HG02973 (cell line): ENCODE measurements at regions not wholly inside any gene's neighbourhood (a gene's known extent, or its start where the extent isn't known, plus 50 kb on each side); places are given as distances from the start of the nearest gene placed in this dataset.
"Not testable (repeated sequence)": the region's sequence is repeated elsewhere in the genome, so short reads cannot be mapped to it uniquely, and the experiment has no call there.

Source experiments
- ATAC-seq: cut with Tn5 transposase; IDR thresholded peaks from one replicate; pipeline ENCODE4 v1.9.1; 2021; ENCODE audit warnings: moderate library complexity; ENCODE audit not compliant: unreplicated experiment

DNA sequence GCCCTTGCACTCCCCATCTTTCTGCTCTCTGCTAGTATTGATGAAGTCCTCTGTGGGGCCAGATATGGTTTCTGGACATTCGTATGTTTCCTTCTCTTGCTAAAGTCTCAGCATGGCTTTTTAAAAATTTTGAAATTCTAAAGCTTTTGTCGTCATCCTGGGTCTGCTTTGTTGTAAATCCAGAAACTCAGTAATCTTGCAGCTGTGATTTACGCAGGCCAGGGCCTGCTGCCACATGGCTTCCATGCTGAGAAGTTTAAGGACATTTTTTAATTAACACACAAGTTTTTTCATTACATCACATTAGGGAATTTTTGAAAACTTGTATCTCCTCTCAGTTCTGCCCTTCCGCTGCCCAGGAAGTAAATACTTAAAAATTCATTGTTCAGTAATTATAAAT is 686.1 kb upstream of the IGFBP3 start:
- no peak for ATAC-seq

GRCh38 chr7:46606761-46607160 is 685.7 kb upstream of the IGFBP3 start:
- ATAC-seq: no peak

DNA sequence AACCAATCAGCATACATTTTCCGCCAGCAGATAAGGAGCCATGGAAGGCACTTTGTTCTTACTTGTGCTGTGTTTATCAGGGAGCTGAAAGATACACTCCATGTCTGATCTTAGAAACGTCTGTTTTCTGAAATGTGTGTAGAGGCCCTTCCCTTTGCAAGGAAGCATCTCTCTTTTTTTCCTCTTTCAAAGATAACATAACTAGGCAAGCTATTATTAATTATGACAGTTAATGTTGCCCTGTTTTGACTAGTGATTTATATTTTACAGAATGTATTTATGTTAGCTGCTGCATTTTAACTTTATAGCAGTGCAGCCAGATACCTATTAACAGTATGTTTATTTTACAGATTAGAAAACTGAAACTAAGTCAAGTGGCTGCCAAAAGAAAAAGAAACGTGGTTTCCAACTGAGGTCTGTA is 683.2 kb upstream of the IGFBP3 start:
- ATAC-seq: no peak

DNA sequence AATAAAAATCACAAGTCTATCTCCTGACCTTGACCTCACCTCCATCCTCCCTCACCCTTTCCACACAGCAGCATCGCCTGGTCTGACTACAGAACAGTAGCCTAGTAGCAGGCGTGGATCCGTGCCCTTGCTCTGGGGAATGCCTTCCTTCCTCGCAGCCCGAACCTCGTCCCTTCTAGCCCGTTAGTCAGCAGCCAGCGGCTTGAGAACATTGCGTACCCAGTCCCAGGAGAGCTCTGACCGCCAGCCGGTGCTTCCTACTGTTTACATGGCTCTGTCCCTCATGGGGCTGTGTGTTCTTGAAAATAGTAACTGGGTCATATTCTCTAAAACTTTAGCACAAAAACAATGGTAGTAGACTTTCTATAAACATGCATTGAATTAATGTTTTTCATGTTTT is 682.7 kb upstream of the IGFBP3 start:
- ATAC-seq: no peak

- no peak for ATAC-seq
Observed at GRCh38 chr7:46603296-46603752, 682.3 kb upstream of the IGFBP3 start.

DNA sequence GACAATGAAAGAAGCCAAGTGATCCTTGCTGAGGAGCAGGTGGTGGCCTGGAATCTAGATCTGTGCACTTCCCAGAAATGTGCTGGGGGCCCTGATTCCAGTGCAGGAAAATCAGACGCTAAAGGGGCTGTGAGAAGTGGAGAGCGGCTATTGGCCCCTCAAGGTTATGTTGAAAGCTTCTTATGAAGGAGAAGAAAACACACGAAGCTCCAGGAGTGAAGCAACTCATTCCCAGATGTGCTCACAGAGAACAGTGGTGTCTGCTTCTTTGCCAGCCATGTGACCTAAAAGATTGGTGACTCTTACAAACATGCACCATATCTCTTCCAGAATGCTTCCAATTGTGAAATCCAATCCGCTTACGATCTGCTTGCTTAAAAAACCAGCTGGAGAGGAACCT is 679.3 kb upstream of the IGFBP3 start:
- no peak for ATAC-seq

DNA sequence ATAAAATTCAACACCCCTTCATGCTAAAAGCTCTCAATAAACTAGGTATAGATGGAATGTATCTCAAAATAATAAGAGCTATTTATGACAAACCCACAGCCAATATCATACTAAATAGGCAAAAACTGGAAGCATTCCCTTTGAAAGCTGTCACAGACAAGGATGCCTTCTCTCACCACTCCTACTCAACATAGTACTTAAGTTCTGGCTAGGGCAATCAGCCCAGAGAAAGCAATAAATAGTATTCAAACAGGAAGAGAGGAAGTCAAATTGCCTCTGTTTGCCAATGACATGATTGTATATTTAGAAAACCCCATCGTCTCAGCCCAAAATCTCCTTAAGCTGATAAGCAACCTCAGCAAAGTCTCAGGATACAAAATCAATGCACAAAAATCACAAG is 673.8 kb upstream of the IGFBP3 start:
- ATAC-seq: not testable (repeated sequence)

DNA sequence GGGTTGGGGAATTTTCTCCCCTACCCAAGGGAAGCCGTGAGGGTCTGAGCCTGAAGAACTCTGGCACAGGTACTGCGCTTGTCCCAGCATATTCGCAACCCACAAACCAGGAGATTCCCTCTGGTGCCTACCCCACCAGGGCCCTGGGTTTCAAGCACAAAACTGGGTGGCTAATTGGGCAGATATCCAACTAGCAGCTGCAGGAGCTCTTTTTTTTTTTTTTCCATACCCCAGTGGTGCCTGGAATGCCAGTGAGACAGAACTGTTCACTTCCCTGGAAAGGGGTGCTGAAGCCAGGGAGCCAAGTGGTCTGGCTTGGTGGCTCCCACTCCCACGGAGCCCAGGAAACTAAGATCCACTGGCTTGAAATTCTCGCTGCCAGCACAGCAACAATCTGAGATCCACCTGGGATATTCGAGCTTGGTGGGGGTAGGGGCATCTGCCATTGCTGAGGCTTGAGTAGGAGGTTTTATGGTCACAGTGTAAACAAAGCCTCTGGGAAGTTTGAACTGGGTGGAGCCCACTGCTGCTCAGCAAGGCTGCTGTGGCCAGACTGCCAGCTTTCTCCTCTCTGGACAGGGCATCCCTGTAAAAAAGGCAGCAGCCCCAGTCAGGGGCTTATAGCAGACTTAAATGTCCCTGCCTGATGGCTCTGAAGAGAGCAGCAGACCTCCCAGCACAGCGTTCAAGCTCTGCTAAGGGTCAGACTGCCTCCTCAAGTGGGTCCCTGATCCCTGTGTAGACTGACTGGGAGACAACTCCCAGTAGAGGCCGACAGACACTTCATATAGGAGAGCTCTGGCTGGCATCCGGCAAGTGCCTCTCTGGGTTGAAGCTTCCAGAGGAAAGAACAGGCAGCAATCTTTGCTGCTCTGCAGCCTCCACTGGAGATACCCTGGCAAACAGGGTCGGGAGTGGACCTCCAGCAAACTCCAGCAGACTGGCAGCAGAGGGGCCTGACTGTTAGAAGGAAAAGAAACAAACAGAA is 670.1 kb upstream of the IGFBP3 start:
- not testable (repeated sequence) for ATAC-seq

DNA sequence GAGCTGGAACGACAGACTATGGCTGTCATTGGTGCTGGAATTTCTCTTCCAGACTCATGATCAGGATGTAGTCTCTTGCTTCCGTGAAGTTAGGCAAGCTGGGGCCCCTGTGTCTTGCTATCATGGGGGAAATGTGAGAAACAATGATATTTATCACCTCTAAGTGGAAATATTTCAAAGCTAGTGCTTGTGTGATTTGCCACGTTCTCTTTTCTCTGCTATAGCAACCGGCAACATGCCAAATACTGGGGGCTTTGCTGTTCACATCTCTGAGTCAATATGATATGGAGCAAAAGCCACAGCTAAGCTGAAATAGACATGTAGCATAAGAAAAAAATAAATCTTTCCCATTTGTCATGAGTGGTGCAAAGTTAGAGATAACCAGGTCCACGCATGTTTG is 668.2 kb upstream of the IGFBP3 start:
- ATAC-seq: no peak

DNA sequence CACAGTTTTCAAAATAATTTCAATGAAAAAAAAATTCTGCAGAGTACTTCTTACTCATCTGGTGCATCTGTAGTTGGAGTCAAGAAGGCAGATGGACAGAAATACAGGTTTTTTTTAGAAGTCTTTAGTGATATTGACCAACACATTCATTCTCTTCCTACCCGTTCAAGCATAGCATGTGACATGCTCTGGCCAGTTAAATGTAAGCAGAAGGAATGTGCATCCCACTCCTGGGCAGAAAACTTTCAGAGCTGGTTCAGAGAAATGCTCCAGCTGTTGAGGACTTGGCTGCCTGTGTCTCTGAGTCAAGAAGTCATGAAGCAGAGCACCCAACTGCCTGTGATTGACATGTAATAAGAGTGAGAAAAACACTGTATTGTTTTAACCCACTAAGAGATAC is 665.3 kb upstream of the IGFBP3 start:
- no peak for ATAC-seq

DNA sequence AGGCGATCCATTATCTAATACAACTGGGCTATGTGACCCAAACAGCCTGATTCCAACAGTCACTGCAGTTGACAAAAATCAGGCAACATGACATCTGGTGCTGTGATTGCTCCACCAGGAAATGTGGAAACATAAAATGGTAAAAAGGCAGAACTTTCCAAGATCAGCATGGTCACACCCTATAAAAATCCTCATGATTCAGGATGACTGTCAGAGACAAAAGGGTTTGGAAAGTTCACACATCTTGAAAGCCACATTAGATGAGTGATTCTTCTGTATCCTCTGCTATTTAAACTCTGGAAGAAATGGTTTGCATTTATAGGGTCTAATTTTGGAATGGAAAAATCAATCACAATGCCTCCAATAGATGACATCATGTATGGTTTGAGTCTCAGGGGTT is 662.6 kb upstream of the IGFBP3 start:
- ATAC-seq: no peak

DNA sequence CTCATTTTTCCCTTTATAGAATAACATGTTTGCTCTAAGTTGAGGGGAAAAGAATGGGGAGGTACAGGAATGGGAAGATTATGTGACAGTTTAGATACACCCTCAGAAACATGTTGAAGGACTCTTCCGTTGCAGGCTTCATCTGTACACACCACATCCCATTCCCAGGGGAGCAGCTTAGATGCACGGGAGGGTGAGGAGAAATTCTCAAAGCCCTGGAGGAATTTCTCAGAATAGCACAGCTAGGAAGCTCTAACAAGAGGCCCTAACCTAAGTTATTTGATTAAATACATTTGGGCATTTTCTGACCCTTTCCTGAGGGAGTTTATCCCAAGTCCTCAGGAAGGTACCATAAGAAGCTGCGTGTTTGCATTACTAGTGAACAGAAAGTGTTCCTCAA is 660.2 kb upstream of the IGFBP3 start:
- ATAC-seq: no peak

GRCh38 chr7:46580766-46581165 is 659.7 kb upstream of the IGFBP3 start:
- no peak for ATAC-seq

- ATAC-seq: no peak
Observed at GRCh38 chr7:46577394-46577793, 656.3 kb upstream of the IGFBP3 start.

DNA sequence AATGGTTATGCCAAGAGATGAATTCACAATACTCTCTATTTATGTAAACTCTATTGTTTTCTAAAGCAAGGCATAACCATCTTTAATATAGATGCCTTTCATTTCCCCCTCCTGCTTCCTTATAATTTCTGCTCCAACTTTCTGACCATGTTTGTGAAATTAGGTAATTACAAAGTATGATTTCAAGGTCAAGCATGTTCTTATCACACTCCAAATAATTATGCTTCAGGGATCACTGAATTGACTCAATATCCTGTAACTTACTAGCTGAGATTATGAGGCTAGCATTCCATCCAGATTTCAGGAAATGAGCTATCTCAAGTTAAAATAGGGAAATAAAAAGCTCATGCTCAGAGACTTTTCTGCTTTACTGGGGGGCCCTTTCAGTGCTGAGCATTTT is 655.9 kb upstream of the IGFBP3 start:
- no peak for ATAC-seq

GRCh38 chr7:46572691-46573090 is 651.6 kb upstream of the IGFBP3 start:
- no peak for ATAC-seq

DNA sequence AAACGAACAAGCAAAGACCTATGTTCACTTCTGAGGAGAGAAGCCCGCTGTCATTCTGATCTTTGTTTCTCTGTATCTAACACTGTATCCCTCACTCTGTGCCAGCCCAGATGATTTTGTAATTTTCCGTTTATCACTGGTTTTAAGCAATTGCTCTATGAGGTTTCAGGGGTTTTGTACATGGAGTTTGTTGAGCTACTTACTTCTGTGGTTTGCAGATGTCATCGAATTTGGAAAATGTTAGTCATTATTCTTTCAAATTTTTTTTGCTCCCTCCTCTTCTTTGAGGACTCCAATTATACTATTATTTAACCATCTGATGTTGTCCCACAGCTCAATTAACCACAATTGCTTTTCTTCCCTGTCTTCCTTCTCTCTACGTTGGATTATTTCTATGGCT is 650.9 kb upstream of the IGFBP3 start:
- no peak for ATAC-seq

DNA sequence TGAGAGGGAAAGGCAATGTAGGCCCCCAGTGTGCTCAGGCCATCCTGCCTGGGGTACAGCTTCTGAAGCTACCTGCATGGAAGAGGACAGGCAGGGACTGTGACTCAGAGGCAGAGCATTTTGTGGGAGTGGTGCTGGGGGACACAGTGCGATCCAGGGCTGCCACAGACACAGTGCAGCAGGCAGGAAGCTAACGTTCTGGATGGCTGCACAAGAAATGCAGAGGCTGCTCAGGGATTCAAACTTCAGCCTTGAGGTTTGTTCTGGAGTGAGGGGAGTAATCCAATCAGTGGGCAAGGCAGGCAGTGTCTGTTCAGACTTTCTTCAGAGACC is 648.0 kb upstream of the IGFBP3 start:
- no peak for ATAC-seq

GRCh38 chr7:46568420-46569132 is 647.5 kb upstream of the IGFBP3 start:
- ATAC-seq: no peak

DNA sequence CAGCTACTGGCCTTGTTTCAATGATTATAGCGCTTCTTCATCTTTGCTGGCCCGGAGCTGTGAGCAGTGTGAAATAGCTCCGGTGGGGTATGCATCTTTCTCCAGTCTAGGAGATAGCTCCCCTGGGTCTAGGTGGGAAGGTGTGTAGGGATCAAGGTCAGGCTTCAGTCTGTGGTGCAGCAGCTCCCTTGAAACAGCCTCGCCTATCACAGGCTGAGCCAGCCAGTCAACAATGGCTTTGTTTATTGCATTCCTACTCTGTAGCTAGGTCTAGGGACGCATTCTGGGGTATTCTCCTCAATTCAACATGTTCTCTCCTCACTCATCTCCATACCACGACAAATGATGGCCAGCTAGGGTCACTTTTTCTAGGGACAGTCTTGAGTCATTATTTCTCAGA is 646.8 kb upstream of the IGFBP3 start:
- no peak for ATAC-seq

DNA sequence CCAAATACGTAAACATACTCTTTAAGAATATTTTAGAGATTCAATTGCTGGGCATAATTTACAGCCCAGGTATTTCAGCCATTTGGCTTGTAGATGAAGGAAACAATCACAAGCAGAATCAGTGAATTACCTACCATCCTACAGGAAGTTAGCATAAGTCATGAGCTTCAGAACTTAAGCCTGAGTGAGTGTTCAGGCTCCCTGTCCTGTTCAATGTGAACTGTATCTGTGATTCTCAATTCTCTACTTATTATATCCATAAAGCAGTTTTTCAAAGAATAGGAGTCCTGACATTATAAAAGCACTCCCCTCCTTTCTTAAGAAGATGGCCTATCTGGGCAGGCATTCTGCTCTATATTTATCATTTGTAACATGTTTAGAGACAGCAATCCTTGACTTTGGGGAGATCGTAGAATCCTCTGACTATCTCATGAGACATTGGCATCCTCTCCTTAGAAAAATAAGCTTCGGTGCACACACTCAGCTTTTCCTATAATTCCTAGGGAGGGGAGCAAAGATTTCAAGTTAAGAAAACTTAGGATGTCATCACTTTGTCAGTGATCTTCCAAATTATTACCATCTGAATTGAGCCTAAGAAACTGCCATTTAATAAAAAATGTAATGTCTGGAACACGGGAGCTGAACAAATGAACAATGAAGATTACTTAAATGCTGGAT is 645.2 kb upstream of the IGFBP3 start:
- ATAC-seq: no peak
